GM19463 (cell line): ENCODE measurements at regions not wholly inside any gene's neighbourhood (a gene's known extent, or its start where the extent isn't known, plus 50 kb on each side); places are given as distances from the start of the nearest gene placed in this dataset.

Experiments
- ATAC-seq: cut with Tn5 transposase; IDR thresholded peaks from one replicate; pipeline ENCODE4 v1.9.1; 2021; ENCODE audit warnings: mild to moderate bottlenecking, moderate library complexity; ENCODE audit not compliant: unreplicated experiment

- ATAC-seq = no peak
Observed at GRCh38 chr6:111984516-111985201, 69.2 kb upstream of the CCN6 start.

DNA sequence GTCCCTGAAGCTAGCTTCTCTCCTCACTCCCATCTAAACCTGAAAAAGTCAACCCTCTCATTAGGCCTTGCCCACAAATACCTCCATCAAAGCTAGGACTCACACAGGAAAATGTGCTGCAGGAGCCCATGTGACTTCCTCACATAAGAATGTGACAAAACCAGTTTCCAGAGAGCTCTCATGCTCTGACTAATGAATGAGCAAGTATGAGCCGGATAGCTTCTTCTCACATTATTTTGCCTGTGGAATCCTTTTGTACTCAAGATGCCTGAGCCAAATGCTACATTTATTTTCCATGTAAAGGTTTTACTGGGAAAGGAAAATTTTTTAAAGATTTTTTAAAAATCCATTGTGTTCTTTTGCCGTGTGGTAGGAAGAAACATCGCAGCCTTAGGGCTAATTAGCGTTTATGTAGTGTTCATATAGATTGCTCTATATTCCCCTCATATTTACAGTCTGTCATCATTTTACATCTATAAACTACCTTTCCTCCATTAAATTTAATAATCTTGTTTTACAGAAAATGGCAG lies 68.6 kb upstream of the CCN6 start:
- ATAC-seq = no peak

GRCh38 chr6:111986651-111987050 lies 67.3 kb upstream of the CCN6 start:
- no peak for ATAC-seq

GRCh38 chr6:111987295-111987694 lies 66.6 kb upstream of the CCN6 start:
- no peak for ATAC-seq

DNA sequence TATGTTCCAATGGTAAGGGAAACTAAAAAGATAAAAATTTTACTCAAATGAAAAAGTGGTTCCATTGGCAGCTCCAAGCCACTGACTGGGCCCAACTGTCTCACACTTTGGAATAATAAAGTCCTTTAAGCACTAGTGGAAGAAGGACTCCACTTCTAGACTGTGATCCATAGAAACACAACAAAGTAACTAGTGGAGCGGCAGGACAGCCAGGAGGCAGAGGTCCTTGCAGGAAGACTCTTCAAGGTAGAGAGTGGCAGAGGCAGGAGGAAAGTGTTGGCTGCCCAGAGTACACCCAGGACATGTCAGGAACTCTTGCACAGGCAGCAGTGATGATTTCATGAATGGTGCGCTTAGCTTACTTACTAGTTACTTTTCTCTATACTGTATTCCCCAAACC lies 65.0 kb upstream of the CCN6 start:
- no peak for ATAC-seq

- no peak for ATAC-seq
Observed at GRCh38 chr6:111989743-111990142, 64.2 kb upstream of the CCN6 start.

- ATAC-seq = no peak
Observed at GRCh38 chr6:111990214-111990613, 63.7 kb upstream of the CCN6 start.

GRCh38 chr6:111992851-111993250 lies 61.1 kb upstream of the CCN6 start:
- ATAC-seq = peak; percentile 72

DNA sequence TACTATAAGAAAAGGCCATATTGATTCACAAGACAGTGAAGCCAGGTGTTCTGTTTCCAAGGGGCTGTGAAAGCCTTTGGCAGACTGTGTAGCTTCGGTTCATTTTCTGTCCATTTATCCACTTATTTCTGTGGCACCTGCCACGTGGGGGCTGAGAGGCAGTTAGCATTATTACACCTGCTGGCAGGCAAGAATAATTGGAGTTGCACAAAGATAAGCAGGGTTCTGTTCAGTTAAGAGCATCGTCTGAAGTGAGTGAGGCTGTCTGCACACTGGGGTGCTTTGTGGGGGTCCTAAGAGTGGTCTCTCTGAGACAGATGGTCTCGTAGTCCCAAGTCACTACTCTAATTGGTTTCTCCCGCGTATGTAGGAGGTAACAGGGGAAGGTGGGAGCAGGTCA lies 60.6 kb upstream of the CCN6 start:
- ATAC-seq = peak; percentile 11

DNA sequence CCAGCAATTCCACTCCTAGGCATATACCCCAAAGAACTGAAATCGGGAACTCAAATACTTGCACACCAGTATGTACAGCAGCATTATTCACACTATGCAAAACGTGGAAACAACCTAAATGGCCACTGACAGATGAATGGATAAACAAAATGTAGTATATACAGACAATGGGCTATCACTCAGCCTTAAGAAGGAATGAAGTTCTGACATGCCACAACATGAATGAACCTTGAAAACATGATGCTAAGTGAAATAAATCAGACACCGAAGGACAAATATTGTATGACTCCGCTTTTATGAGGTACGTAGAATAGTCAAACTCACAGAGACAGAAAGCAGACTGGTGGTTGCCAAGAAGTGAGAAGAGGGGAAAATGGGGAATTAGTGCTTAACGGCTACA lies 59.1 kb upstream of the CCN6 start:
- no peak for ATAC-seq

- no peak for ATAC-seq
Observed at GRCh38 chr6:111995404-111995803, 58.5 kb upstream of the CCN6 start.

DNA sequence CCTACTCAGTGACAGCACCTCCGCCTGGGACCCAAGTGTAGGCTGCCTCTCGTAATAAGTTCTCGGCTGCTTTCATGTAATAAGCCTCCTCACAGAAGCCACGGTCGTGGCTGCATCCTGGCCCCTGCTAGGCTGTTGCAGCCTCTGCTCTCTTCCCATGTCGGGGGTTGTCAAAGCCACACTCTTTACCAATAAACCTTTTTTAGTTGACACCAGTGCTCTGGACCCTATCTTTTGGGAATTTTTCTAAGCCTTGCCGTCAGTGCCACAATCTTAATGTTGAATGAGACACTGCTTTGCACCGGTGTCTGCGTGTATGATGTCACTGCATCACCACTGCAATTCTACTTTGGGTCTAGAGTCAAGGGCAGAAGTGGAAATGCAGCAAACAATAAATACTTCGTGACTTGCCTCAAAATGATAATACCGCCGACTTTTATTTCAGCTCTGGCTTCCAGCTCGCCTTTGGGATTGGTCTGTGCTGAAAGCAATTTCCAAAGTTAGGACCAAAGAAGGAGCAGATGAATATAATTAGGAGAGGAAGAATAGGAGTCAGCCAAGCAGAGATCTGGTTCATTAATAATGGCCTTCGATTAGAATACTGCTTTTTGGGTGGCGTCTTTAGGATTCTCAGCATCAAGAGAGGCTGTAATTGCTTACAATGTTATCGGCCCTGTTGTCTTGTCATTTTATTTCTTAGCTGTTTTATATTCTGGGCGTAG lies 57.6 kb upstream of the CCN6 start:
- no peak for ATAC-seq

DNA sequence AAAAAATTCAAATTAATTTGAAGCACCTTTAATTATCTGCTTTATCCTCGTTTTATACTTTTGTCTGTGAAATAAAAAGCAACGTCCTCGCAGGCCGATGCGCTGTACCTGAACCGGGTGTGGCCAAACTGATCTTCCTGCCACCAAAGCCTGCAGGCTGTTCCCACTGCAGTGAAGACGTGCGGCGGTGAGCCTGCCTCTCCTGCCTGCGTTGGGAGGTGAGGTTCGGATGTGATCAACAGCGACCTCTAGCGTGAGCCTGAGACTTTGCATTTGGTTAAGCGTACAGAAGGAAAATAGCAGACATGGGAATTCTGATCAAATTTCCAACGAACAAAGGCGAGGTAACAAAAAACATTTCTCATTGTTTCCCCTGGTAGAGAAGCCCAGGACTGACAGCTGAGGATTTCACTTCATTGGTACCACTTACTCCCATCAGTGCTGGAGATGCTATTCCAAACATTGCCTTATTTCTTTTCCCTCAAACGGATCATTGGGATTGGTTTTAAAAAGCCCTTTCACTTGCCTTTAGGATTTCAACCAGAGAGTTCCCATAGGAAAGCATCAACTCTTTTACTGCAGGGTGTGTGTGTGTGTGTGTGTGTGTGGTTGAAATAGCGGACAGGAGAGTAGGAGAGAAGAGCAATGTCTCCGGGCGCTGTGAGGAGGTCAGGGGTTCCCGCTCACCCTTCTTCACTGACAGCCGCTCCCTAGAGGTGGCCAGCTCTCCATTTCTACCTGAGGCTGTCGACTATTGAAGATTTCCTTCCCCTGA lies 56.6 kb upstream of the CCN6 start:
- peak; percentile 56 for ATAC-seq

GRCh38 chr6:111997853-111998208 lies 56.1 kb upstream of the CCN6 start:
- no peak for ATAC-seq

DNA sequence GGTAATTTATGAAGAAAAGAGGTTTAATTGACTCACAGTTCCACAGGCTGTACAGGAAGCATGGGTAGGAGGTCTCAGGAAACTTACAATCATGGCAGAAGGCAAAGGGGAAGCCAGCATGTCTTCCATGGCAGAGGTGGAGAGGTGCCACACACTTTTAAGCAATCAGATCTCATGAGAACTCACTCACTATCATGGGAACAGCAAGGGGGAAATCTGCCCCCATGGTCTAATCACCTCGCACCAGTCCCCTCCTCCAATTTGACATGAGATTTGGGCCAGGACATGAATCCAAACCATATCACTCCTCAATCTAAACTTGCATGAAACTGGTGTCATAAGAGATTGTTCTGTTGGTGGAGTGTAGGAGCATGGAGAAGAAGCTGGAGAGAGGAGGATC lies 51.6 kb upstream of the CCN6 start:
- ATAC-seq = no peak
